Osteoblast (primary cell): ENCODE measurements at regions not wholly inside any gene's neighbourhood (a gene's known extent, or its start where the extent isn't known, plus 50 kb on each side); places are given as distances from the start of the nearest gene placed in this dataset.

ENCODE experiments used
- DNase-seq: peaks from one replicate; pipeline ENCODE4 v3.0.0; 2011; ENCODE audit warnings: low spot score, mixed read lengths; ENCODE audit not compliant: insufficient read length; ENCODE audit errors: missing footprints
- H2AFZ ChIP-seq: 2 replicates; pipeline ENCODE4 v1.6.0; 2011; ENCODE audit warnings: mild to moderate bottlenecking, low read length
- H3K27ac ChIP-seq: 2 replicates; pipeline ENCODE4 v1.5.1; 2011; ENCODE audit warnings: mild to moderate bottlenecking, low read depth, low read length, moderate library complexity
- H3K27me3 ChIP-seq: 2 replicates; pipeline ENCODE4 v1.6.0; 2012; ENCODE audit warnings: mild to moderate bottlenecking, control low read depth, inconsistent platforms, low read length, moderate library complexity; ENCODE audit not compliant: insufficient read depth
- H3K36me3 ChIP-seq: 2 replicates; pipeline ENCODE4 v1.5.1; 2011; ENCODE audit warnings: mild to moderate bottlenecking, low read length, control low read depth, moderate library complexity; ENCODE audit not compliant: insufficient read depth
- H3K4me1 ChIP-seq: 2 replicates; pipeline ENCODE4 v1.5.1; 2011; ENCODE audit warnings: mild to moderate bottlenecking, low read length, control low read depth, moderate library complexity; ENCODE audit not compliant: insufficient read depth
- H3K4me2 ChIP-seq: 2 replicates; pipeline ENCODE4 v1.6.0; 2011; ENCODE audit warnings: mild to moderate bottlenecking, low read length; ENCODE audit not compliant: insufficient read depth
- H3K4me3 ChIP-seq: fragments of 200-600 bp; sonication (generic); 3 replicates; pipeline ENCODE4 v1.5.1; 2012; ENCODE audit warnings: mild to moderate bottlenecking, low read length, inconsistent platforms; ENCODE audit not compliant: insufficient read depth
- H3K79me2 ChIP-seq: 2 replicates; pipeline ENCODE4 v1.6.0; 2012; ENCODE audit warnings: mild to moderate bottlenecking, low read length, control low read depth, inconsistent platforms; ENCODE audit not compliant: insufficient read depth
- H3K9me3 ChIP-seq: 2 replicates; pipeline ENCODE4 v1.5.1; 2011; ENCODE audit warnings: low read depth, low read length, control low read depth
- H4K20me1 ChIP-seq: 2 replicates; pipeline ENCODE4 v1.6.0; 2012; ENCODE audit warnings: mild to moderate bottlenecking, low read length, control low read depth; ENCODE audit not compliant: insufficient read depth
- TF ChIP-seq, protein P1 (sequence below): IDR thresholded peaks from 2 replicates; pipeline ENCODE4 v1.5.1; 2011; ENCODE audit warnings: mild to moderate bottlenecking, low read depth, low read length, moderate library complexity; ENCODE audit errors: extremely low read depth

DNA sequence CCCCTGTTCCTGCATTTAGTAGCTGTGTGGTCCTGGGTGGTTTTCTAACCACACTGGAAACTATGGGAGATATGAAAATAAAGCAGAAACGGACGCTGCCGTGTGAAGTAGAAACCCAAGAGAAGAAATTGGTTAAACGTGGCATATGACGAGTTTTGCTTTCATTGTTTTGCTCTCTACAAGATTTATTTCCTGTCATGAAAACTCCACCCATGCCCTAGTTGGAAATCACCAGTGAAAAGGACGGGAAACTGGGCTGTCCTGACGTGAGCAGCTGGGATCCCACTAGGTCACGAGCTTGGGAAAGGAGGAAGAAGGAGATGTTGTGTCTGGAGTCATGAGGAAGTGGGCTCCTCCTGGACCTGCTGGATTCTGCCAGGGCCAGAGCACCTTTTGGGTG, 120.8 kb upstream of the GADD45A start:
- Histone ChIP-seq H4K20me1 (no peaks in the 10 kb centered on the region), H3K27me3 (no peaks in the 10 kb centered on the region), H3K27ac (peak overlapping the region; percentile 70), H3K4me2 (peak overlapping the region; percentile 30), H3K9me3 (no peaks in the 10 kb centered on the region), H3K79me2 (no peaks in the 10 kb centered on the region), H2AFZ (peak overlapping the region; percentile 49), H3K4me3 (no peak overlapping the region), H3K36me3 (no peaks in the 10 kb centered on the region), H3K4me1 (peaks cover 12% of the 10 kb centered on the region)
- DNase-seq, result peak; percentile 80
- TF ChIP-seq, protein P1, sequence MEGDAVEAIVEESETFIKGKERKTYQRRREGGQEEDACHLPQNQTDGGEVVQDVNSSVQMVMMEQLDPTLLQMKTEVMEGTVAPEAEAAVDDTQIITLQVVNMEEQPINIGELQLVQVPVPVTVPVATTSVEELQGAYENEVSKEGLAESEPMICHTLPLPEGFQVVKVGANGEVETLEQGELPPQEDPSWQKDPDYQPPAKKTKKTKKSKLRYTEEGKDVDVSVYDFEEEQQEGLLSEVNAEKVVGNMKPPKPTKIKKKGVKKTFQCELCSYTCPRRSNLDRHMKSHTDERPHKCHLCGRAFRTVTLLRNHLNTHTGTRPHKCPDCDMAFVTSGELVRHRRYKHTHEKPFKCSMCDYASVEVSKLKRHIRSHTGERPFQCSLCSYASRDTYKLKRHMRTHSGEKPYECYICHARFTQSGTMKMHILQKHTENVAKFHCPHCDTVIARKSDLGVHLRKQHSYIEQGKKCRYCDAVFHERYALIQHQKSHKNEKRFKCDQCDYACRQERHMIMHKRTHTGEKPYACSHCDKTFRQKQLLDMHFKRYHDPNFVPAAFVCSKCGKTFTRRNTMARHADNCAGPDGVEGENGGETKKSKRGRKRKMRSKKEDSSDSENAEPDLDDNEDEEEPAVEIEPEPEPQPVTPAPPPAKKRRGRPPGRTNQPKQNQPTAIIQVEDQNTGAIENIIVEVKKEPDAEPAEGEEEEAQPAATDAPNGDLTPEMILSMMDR, result no peak

DNA sequence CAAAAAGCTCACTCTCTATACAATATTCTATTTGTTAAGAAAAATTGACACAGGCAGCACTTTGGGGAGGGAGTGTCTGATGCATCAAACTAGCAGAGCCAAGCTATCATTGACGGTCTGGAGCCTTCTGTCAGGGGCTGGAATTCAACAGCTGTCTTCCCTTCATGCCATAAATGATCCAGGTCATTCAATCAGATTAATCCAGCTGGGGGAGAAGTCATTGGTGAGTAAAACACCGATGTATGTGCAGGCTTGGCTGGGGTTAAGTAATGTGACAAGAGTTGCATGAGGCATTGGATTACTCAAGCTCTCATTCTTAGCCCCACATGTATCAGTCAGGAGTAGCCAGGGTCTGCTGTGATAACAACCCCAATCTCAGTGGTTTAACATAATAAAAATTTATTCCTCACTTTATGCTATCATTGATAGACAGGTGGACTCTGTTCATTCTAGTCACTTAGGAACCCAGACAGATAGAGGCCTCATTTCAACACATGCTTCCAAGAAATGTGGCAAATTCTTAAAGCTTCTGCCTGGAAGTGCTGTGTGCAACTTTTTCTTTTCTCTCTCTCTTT, 118.1 kb upstream of the GADD45A start:
- no peaks in the 10 kb centered on the region for H3K36me3 ChIP-seq
- no peak overlapping the region for H3K27ac ChIP-seq
- no peaks in the 10 kb centered on the region for H4K20me1 ChIP-seq
- no peaks in the 10 kb centered on the region for H3K9me3 ChIP-seq
- H3K4me2 ChIP-seq, result no peak overlapping the region
- H3K79me2 ChIP-seq, result no peaks in the 10 kb centered on the region
- TF ChIP-seq, protein P1, result no peak
- H3K4me1 ChIP-seq, result peaks cover 26% of the 10 kb centered on the region
- peak; percentile 58 for DNase-seq
- no peaks in the 10 kb centered on the region for H3K27me3 ChIP-seq
- no peak overlapping the region for H3K4me3 ChIP-seq
- no peak overlapping the region for H2AFZ ChIP-seq

DNA sequence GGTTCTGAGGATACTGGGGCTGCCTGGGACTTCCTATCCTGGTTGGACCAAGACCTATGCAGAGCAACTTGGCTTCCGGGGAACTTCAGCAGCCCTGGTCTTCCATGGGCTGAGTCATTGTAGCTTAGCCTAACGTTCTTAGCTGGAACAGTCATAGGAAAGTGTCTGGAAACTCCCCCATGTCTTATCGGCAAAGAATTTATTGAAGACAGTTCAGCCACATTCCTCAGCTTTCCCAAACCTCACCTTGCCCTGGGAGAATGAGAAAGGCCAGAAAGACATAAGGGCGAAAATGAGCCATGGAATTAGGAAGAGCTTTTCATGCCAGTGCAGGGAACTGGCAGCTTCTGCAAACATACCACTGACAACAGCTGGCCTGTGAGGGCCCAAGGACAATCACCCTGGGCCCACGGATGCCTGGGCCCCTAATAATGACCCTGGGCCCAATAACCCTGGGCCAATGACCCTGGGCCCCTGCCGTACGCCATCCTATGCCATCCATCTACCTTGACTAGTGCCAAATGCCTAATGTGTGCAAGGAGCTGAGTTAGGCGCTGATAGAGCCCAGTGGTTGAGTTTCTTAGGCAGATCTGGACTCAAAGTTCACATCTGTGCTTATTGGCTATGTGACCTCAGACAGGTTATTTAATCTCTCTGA, 114.4 kb upstream of the GADD45A start:
- no peaks in the 10 kb centered on the region for H4K20me1 ChIP-seq
- H3K27me3 ChIP-seq, result no peaks in the 10 kb centered on the region
- no peaks in the 10 kb centered on the region for H3K9me3 ChIP-seq
- H3K4me1 ChIP-seq, result peaks cover 34% of the 10 kb centered on the region
- peak; percentile 94 for DNase-seq
- H3K4me3 ChIP-seq, result no peak overlapping the region
- H2AFZ ChIP-seq, result peak overlapping the region; percentile 15
- H3K4me2 ChIP-seq, result peak overlapping the region; percentile 3
- TF ChIP-seq, protein P1, result no peak
- no peaks in the 10 kb centered on the region for H3K79me2 ChIP-seq
- peak overlapping the region; percentile 76 for H3K27ac ChIP-seq
- H3K36me3 ChIP-seq, result no peaks in the 10 kb centered on the region

DNA sequence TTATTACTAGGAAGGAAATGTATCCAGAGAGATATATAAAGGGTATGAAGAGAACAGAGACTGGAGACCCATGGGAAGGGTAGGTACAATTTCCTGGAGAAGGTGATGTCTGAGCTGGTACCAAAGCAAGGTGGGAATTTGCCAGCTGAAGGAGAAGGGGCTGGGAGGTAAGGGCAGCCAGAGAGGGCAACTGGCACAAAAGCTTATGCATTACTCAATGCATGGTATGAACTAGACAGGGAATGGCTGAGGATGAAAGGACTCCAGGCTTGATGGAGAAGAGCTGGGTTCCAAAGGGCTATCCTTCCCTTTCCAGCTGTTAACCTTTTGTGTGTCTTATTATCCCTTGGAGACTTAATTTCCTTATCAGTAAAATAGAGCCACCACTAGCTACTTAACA, 113.6 kb upstream of the GADD45A start:
- Histone ChIP-seq H4K20me1 (no peaks in the 10 kb centered on the region), H3K27ac (peak overlapping the region; percentile 76), H3K4me2 (no peak overlapping the region), H2AFZ (no peak overlapping the region), H3K9me3 (no peaks in the 10 kb centered on the region), H3K4me1 (peaks cover 35% of the 10 kb centered on the region), H3K27me3 (no peaks in the 10 kb centered on the region), H3K36me3 (no peaks in the 10 kb centered on the region), H3K4me3 (no peak overlapping the region), H3K79me2 (no peaks in the 10 kb centered on the region)
- TF ChIP-seq, protein P1, result no peak
- DNase-seq, result peak; percentile 52
